Inferior parietal cortex (tissue), 1 donor: ENCODE measurements at regions not wholly inside any gene's neighbourhood (a gene's known extent, or its start where the extent isn't known, plus 50 kb on each side); places are given as distances from the start of the nearest gene placed in this dataset.

Experiments
- DNase-seq: peaks from one replicate; pipeline ENCODE4 v3.0.0-alpha.2; 2016; ENCODE audit errors: extremely low spot score

DNA sequence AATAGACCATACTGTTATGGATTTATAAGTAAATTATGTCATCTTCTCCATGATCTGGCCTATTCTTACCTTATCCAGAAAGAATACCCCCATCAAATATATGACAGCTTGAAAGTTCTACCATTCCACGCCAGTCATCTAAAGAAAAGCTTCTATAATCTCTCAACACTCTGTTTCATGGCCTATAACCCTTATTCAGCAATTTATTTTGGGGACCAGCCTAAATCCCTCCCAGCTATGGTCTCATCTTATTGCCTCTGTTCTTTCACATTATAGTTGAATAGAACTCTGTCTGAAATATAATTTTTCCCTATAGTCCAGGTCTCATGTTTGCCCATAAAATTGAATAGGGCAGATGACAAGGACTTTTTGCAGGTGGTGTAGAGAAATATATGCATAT, 2387.6 kb upstream of the WWC1 start:
- no peak for DNase-seq

DNA sequence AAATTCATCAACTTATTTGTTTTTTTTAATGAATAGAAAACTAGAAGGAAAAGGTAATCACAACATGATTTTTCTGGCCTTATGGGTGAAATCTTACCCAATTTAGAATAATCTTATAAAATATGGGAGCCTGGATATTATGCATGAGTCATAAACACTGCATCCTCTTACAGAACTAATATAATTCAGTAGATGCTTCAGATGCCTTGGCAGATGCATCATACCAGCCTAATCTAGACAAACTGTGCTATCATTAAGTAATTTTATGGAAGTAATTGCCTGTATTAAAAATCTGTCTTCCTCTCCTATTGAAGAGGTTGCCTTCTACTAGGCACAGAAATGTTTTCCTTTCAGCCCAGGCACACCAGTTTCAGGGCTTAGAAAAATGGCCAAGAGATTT, 2384.6 kb upstream of the WWC1 start:
- no peak for DNase-seq

DNA sequence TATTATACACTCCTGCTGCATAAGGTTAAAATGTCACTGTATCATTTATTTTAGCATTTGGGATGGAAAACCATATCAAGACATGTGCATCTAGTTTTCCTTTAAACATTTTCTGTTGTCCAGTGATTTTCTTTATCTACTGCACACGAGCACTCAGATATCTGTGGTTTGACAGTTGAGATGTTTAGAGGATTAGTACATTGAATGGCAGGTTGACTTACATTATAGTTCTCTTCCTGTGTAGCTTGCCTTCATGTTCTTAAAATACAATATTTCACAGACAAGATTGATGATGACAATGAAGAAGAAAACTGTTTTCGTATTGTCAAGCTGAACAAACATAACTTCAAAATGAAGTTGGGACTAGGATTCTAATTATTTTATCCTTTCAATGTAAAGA, 2378.4 kb upstream of the WWC1 start:
- no peak for DNase-seq

DNA sequence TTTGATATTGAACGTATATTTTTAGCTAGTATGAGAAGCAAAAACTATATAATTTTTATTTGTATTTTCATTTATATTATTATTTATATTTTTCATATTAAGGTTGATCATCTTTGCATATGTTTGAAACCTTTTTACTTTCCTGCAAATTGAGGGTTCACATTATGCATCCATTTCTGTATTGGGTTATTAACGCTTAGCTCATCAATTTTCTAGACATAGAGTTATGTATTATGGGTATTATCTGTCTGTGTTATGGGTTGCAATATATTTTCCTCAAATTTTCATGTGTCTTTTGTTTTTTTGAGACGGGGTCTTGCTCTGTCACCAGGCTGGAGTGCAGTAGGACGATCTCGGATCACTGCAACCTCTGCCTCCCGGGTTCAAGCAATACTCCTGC, 2377.0 kb upstream of the WWC1 start:
- DNase-seq = no peak

DNA sequence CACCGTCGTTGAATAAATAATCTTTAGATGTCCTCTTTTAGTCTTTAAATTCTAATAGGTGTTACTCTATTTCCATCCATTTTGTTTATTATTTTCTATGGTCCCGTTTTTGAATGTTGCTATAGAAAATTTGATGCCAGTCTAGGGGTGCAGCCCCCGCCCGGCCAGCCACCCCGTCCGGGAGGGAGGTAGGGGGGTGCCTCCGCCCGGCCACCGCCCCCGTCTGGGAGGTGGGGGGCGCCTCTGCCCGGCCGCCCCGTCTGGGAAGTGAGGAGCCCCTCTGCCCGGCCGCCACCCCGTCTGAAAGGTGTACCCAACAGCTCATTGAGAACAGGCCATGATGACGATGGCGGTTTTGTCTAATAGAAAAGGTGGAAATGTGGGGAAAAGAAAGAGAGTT, 2372.2 kb upstream of the WWC1 start:
- no peak for DNase-seq

DNA sequence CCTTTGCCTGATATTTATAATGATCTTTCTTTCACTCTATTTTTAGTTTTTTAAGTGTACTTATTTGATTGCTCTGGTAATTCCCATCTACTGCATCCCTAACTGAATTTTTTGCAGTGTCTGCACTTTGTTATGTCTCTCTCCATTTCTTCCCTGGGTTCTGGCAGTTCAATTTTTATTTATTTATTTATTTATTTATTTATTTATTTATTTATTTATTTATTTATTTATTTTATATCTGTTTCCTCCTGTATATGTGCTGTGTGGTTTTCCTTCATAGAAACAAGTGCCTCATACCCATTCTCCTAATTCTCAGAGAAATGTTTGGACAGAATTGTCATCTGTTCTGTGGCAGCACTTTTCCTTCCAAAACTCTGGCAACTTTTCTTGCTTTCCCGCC, 2370.8 kb upstream of the WWC1 start:
- DNase-seq = no peak

DNA sequence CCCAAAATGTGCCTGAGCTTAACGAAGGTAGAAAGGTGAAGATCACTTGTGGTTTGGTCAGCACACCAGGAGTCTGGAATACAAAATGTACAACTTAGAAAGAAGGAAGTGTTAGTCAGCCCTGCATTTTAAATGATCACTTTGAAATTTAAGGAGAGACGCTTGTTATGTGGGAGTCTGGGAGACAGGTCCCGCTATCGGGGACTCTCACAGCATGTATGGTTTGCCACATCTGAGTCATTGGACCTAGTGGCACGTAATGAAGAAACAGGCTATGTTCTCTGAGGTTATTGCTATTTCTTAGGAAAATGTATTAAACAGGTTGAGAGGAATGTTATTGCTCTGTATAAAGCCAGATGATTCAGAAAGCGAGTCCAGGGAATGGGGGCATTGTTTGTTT, 2362.5 kb upstream of the WWC1 start:
- no peak for DNase-seq

DNA sequence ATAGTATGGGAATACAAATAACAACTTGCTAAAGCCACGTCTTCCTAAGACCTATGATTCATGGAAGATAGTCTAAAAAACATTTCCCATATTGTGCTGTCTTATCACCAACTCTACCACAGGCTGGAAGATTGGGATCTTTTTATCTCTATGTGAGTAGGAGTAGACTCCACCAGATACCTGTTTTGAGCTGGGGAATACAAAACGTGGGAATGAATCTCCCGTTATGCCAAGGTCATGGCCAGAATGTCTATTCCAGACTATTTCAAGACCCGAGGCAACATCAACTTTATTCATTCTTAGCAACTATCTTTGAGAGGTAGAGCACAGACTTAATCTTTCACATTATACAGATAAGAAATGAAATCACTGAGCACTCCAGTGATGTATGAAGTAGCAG, 2350.9 kb upstream of the WWC1 start:
- DNase-seq = no peak

DNA sequence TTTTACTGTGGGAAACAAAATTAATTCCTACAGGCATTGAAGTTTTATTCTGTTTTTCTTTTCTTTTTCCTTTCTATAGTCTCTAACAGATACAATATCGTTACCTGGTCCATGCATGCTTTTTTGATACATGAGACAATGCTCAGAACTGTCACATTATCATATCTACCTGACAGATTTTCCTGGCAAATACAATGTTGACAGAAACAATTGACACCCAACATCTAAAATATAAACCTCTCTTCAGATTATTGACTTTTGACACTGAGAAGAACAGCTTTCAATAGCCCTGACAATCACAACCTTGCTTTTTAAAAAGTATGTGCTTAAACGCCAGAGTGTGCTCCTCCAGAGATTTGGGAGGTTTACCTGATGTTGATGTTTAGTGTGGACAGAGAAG, 2334.6 kb upstream of the WWC1 start:
- no peak for DNase-seq

DNA sequence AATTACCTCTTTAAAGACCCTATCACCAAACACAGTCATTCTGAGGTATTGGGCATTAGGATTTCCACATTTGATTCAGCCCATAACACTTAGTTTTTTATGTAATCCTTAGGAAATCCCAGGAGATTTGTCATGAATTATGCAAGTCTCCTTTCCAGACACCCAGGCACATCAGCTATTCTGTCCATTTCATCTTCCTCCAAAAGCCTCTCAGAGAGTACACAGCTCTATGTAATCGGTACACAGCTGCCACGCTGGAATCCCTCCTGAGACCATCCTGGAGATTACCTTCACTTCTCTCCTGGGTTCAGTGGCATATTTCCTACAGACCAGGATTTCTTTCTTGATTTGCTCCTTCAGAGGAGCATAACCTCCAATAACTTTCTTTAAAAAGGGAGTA, 2309.8 kb upstream of the WWC1 start:
- DNase-seq = no peak

DNA sequence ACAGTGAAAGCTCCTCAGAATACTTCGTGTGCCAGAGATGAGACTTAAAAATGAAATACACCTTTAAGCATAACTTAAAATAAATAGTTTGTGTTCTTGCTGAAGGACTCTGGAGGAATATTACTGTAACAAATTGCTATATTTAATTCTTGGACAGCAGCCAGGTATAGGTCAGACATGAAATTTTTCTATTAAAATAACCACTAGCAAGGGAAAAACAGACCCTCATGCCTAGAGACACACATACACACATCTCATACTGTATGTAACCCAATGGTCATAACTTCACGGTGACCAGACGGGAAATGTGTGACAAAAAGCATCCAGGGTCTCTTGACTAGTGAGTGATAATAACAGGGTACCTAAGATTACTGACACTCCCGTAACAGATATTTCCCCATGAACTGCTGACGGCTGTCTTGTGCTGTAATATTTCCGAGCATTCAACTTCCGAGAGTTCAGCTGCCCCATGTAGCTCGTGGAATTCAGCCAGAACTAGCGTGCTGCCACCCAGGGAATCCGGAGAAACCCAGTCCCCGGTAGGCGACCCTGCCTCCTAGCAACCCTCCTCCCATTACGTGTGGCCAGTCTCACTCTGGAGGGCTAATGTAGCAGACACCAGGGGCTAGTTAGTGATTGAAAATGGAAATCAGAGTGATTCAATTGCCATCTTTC, 2295.1 kb upstream of the WWC1 start:
- DNase-seq = no peak

DNA sequence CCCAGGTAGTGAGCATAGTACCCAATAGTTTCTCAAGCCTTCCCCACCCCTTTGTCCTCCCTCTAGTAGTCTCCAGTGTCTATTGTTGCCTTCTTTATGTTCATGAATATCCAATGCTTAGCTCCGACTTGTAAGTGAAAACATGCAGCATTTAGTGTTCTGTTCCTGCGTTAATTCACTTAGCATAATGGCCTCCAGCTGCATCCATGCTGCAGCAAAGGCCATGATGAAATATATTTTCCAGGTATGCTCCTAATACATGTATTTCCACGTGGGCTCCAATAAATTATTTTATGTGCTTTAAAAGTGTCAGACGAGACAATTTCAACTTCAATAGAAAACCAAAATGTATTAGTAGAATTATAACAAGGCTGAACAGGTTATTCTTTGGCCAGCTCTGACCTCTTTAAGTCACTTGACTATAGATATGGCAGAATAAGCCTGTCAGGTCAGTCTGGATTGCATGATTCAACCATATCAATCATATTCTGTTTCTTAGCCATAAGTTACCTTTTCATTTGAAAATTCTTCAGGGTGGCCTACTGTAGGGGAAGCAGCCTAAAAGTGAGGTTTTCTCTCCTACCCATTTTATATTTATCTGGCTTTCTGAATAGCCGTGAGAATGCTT, 2291.6 kb upstream of the WWC1 start:
- DNase-seq = no peak

DNA sequence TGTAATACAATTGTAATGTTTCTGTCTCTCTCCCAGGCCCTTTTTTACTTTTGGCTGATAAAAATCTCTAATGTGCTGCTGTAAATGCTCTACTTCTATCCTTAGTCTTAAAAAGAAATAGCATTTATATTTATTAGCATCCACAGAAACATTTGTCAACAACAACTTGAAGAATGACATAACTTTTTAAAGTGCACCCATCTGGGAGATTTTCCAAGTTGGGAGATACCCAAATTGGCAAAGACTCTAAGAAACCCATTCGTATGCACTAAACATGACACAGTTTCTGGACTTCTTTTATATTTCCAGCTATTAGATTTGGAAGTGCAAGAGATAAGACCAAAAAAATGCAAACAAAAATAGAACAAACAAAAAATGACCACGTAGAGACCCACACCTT, 2287.4 kb upstream of the WWC1 start:
- no peak for DNase-seq

DNA sequence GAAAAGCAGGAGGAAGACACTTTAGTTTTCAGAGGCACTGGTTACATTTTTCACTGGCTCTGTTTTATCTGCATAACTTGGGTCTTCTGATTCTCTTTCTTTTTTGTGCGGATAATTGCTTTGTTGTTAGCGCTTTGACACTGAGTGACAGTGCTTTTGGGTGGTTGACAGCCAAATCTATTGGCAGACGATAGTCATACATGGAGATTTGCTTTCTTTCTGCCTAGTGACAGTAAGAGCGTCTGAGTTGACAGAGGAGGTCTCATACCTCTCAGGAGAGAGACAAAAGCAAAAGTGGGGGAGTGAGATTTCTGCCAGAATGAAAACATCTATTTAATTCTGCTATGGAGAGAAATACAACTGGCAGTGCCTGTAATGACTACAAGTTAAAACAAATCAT, 2278.0 kb upstream of the WWC1 start:
- no peak for DNase-seq

DNA sequence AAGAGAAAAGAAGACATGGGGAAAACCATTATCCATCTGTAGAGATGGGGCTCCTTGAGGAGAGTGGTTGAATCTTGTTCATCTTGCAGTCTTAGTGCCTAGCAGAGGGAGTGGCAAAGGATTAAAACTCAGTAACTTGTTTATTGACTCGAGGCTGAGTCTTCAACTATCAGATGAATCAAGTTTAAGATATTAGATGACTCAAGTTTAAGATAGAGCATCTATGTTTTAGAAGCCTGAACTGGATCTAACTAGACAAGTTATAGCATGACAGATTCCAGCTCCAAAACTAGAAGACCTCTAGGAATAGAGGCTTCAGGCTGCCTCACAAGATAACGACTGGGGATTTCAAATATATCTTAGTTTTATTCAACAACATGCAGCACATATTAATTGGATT, 2277.2 kb upstream of the WWC1 start:
- DNase-seq = no peak

DNA sequence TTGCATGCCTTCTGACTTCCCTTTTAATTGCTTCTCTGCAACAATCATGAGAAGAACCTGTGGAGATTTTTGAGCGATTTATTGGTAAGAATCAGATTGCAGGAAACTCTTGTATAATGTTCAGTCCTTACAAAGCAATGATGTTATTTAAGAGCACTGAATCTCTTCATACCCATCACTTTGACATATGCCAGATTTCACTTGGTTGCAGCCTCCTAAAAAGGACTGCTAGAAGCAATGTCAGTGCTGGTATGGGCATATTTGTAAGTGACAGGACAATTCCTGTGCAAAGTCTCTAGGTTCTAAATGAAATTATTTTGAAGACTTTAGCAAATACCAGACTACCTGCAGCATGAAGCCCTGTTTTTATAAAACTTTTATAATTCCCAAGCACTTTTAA, 2272.7 kb upstream of the WWC1 start:
- no peak for DNase-seq

DNA sequence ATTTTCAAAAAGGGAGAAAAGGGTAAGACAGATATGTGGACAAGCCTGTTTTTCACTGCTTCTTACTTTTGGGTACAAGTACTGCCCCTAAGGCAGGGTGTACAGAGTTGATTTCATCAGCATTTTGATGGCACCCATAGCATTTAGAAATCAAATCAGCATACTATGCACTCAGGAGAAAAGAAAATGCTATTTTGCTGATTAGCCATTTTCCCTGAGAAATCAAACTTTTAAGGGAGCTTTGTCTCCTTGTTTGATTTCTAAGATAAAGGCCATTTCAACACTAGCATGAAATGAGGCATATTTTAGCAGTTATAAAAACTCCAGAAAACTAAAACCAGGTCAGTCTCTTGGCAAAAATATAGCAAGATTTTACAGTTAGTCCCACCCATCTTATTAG, 2269.4 kb upstream of the WWC1 start:
- DNase-seq = no peak

DNA sequence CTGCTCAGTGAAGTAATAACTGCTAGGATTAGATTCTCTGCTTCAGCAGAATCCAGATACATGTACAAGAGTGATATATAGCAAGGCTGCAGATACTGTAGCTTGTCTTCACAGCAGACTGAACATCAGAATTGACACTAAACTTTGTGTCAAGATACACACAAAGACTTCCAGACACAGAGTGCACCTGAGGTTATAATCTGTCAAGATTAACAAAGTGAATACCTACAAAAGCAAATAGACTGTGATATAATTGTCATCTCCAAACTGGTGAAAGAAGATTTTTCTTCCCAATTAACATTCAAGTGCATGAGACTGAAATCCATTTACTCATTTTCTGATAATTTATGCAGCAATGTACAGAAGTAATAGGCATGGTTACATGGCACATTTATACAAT, 2266.5 kb upstream of the WWC1 start:
- DNase-seq = no peak

DNA sequence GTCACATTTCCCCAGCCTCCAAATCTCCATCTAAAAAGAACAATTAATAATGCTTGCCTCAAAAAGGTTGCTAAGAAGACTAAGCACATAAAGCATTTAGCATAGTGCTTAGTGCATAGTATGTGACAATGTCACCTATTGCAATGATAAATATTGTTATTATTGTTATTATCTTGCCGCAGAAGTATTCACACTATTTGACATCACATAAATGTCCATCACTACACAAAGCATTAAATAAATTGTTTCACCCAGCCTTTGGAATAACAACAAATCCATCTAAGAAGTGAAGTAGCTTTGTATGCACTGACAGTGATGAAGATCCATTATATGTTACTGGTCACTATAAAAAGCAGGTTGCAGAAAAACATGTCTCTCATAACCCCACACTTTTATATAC, 2263.9 kb upstream of the WWC1 start:
- no peak for DNase-seq

DNA sequence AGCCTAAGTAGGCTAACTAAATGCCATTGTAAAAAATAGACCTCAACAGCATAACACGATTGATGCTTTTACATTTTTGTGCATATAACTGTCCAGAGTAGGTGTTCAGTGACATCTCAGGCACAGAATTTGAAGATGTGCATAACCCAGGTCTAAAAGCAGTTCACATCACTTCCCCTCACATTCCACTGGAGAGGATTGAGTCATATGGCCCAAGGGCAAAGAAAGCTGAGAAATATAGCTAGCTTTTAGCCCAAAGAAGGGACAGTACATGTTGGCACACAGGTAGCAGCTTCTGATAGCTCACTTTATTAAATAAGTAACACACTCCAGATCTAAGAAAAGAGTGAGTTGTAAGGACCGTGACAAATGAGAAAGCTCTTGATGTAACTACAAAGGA, 2259.5 kb upstream of the WWC1 start:
- DNase-seq = no peak

DNA sequence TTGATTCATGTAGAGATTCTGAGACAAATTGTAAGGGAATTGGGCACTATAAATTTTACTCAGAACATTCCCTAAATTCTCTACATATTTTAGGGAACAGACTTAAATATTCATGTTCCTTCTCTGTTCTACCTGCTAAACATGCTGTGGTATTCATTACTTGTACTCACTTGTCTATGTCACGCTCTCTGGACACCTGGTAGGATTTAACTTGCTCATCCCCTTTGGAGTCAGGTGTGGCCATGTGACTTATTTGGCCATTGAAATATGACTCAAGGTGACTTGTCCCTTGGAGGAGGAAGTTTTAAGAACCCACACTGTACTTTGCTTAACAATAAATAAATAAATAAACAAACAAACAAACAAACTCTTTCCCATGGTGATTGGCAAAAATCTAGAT, 2258.8 kb upstream of the WWC1 start:
- DNase-seq = no peak

DNA sequence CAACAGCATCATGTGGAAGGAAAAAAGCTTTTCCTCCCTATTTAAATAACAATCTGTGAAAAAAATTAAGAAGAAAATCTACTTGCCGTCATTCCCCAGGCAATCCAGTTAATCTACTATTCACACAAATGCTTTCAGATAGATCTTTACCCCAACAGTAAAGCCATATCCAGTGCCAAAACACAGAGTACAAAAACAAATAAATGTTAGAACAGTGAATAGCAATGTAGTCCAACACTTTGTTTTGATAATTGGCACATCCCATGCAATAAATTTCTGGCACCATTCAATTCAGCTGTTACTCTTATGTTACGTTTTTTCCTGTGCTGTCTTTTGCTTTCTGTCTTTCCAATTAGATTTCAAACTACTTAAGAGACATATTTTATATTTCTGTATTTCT, 2245.5 kb upstream of the WWC1 start:
- DNase-seq = no peak

DNA sequence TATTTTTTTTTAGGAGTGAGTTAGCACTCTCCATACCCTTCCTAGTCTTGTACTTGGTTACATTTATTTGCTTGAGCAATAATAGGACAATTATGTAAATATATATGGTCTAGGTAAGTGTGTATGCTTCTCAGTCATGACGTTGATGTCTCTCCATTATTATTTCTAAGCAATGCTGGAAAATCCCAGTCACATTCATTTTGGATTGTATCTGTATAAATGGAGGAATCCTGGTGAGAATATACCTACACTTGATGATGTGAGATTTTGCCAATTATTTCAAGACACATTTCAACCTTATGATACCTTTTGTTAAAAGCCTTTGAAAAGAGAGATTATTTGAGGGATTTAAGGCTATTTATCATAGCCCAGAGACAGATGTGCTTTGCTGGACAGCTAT, 2244.5 kb upstream of the WWC1 start:
- no peak for DNase-seq

DNA sequence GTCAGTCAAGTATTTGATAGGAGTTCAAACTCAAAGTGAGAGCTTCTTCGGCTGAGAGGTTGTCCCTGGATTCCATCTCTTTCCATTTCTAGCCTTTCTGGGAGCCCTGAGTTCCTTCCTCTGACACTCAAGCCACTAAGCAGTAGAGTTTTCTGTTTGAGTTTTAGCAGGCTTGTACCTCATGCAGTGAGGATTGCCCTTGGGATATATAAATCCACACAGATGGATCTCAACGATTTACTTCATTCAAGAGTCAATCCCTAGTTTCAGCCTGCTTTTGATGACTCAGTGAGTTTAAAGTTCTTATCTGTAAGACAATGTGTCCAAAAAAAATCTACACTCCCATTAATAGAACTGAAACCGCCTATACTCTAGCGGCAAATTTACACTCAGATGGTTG, 2240.9 kb upstream of the WWC1 start:
- DNase-seq = no peak
